ENCODE measurements at regions not wholly inside any gene's neighbourhood (a gene's known extent, or its start where the extent isn't known, plus 50 kb on each side); places are given as distances from the start of the nearest gene placed in this dataset.

- DNase-seq, result peak; percentile 31
Measured at GRCh38 chr3:44058022-44058867, 183.4 kb upstream of the TOPAZ1 start.

- DNase-seq, result no peak
Measured at GRCh38 chr3:44058868-44059203, 182.8 kb upstream of the TOPAZ1 start.

- no peak for DNase-seq
Measured at GRCh38 chr3:44060164-44060563, 181.5 kb upstream of the TOPAZ1 start.

- DNase-seq, result no peak
Measured at GRCh38 chr3:44061268-44061667, 180.4 kb upstream of the TOPAZ1 start.

GRCh38 chr3:44061961-44062360 is 179.7 kb upstream of the TOPAZ1 start:
- DNase-seq, result no peak

GRCh38 chr3:44065311-44066094 is 176.2 kb upstream of the TOPAZ1 start:
- DNase-seq, result no peak

GRCh38 chr3:44066806-44067205 is 174.9 kb upstream of the TOPAZ1 start:
- no peak for DNase-seq

GRCh38 chr3:44067431-44067830 is 174.3 kb upstream of the TOPAZ1 start:
- DNase-seq, result no peak

- DNase-seq, result no peak
Measured at GRCh38 chr3:44068753-44069152, 172.9 kb upstream of the TOPAZ1 start.

- DNase-seq, result no peak
Measured at GRCh38 chr3:44069276-44069675, 172.4 kb upstream of the TOPAZ1 start.

- no peak for DNase-seq
Measured at GRCh38 chr3:44070841-44071546, 170.7 kb upstream of the TOPAZ1 start.

GRCh38 chr3:44072601-44073540 is 168.8 kb upstream of the TOPAZ1 start:
- no peak for DNase-seq

- no peak for DNase-seq
Measured at GRCh38 chr3:44074181-44074580, 167.5 kb upstream of the TOPAZ1 start.

GRCh38 chr3:44076221-44076829 is 165.4 kb upstream of the TOPAZ1 start:
- DNase-seq, result no peak

- DNase-seq, result no peak
Measured at GRCh38 chr3:44077267-44077666, 164.4 kb upstream of the TOPAZ1 start.

- no peak for DNase-seq
Measured at GRCh38 chr3:44078863-44079262, 162.8 kb upstream of the TOPAZ1 start.

GRCh38 chr3:44079916-44080315 is 161.8 kb upstream of the TOPAZ1 start:
- no peak for DNase-seq

GRCh38 chr3:44080474-44081072 is 161.1 kb upstream of the TOPAZ1 start:
- DNase-seq, result no peak

- DNase-seq, result no peak
Measured at GRCh38 chr3:44090036-44090435, 151.7 kb upstream of the TOPAZ1 start.

GRCh38 chr3:44092497-44092896 is 149.2 kb upstream of the TOPAZ1 start:
- no peak for DNase-seq

GRCh38 chr3:44093531-44093930 is 148.2 kb upstream of the TOPAZ1 start:
- no peak for DNase-seq

All from activated gamma-delta T cell treated with Interleukin-2 at 50 U/mL for 16 hours (primary cell).